GM23338 (cell line): ENCODE measurements at regions not wholly inside any gene's neighbourhood (a gene's known extent, or its start where the extent isn't known, plus 50 kb on each side); places are given as distances from the start of the nearest gene placed in this dataset.

Experiments used
- ATAC-seq: fragments of 200-7000 bp; cut with Tn5 transposase; 3 replicates; pipeline ENCODE4 v1.9.1; 2020
- DNase-seq: peaks from one replicate; pipeline ENCODE4 v3.0.0-alpha.2; 2015; ENCODE audit warnings: low spot score
- H2AFZ ChIP-seq: fragments of 200-600 bp; sonication (generic); 2 replicates; pipeline ENCODE4 v1.8.0; 2016; ENCODE audit warnings: antibody characterized with exemption, mild to moderate bottlenecking, moderate library complexity
- H3F3A ChIP-seq: fragments of 200-600 bp; sonication (generic); replicated peaks from 2 replicates; pipeline ENCODE4 v1.8.0; 2017; ENCODE audit warnings: antibody characterized with exemption, mixed run types, low read depth
- H3K27ac ChIP-seq: fragments of 200-600 bp; sonication (generic); 2 replicates; pipeline ENCODE4 v1.6.1; 2016; ENCODE audit warnings: low read depth
- H3K27me3 ChIP-seq: fragments of 200-600 bp; sonication (generic); 2 replicates; pipeline ENCODE4 v1.8.0; 2016; ENCODE audit warnings: mild to moderate bottlenecking, mixed run types, moderate library complexity; ENCODE audit not compliant: insufficient read depth
- H3K36me3 ChIP-seq: fragments of 200-600 bp; sonication (generic); 2 replicates; pipeline ENCODE4 v1.8.0; 2016; ENCODE audit warnings: mild to moderate bottlenecking; ENCODE audit not compliant: insufficient read depth
- H3K4me1 ChIP-seq: fragments of 200-600 bp; sonication (generic); 2 replicates; pipeline ENCODE4 v1.8.0; 2016; ENCODE audit warnings: mild to moderate bottlenecking, moderate library complexity; ENCODE audit not compliant: insufficient read depth
- H3K4me2 ChIP-seq: fragments of 200-600 bp; sonication (generic); 2 replicates; pipeline ENCODE4 v1.7.1; 2017; ENCODE audit warnings: mixed run types
- H3K4me3 ChIP-seq: fragments of 200-600 bp; sonication (generic); 2 replicates; pipeline ENCODE4 v1.6.1; 2016; ENCODE audit warnings: mixed run types
- H3K79me2 ChIP-seq: fragments of 200-600 bp; sonication (generic); replicated peaks from 2 replicates; pipeline ENCODE4 v1.8.0; 2017; ENCODE audit warnings: mild to moderate bottlenecking; ENCODE audit not compliant: insufficient read depth
- H3K9me2 ChIP-seq: fragments of 200-600 bp; sonication (generic); 2 replicates; pipeline ENCODE4 v1.8.0; 2017; ENCODE audit not compliant: insufficient read depth
- H4K20me1 ChIP-seq: fragments of 200-600 bp; sonication (generic); replicated peaks from 2 replicates; pipeline ENCODE4 v1.8.0; 2017; ENCODE audit warnings: mild to moderate bottlenecking; ENCODE audit not compliant: insufficient read depth
- H3K27ac Mint-ChIP-seq: 2 replicates; pipeline ENCODE4 v1.8.0; 2020; ENCODE audit warnings: inconsistent platforms, mild to moderate bottlenecking, moderate library complexity, mixed read lengths
- H3K27me3 Mint-ChIP-seq: 3 replicates; pipeline ENCODE4 v1.8.0; 2022; ENCODE audit warnings: low read depth, mild to moderate bottlenecking, moderate library complexity, mixed read lengths, inconsistent platforms; ENCODE audit not compliant: insufficient read depth, poor library complexity
- H3K36me3 Mint-ChIP-seq: 3 replicates; pipeline ENCODE4 v1.8.0; 2021; ENCODE audit warnings: low read depth, mild to moderate bottlenecking, inconsistent platforms, moderate library complexity, mixed read lengths
- H3K4me1 Mint-ChIP-seq: 3 replicates; pipeline ENCODE4 v1.8.0; 2020; ENCODE audit warnings: mild to moderate bottlenecking, inconsistent platforms, mixed read lengths
- H3K4me3 Mint-ChIP-seq: 3 replicates; pipeline ENCODE4 v1.8.0; 2021; ENCODE audit warnings: moderate library complexity, mild to moderate bottlenecking, inconsistent platforms, mixed read lengths
- H3K9me3 Mint-ChIP-seq: 3 replicates; pipeline ENCODE4 v1.8.0; 2020; ENCODE audit warnings: moderate library complexity, mild to moderate bottlenecking, inconsistent platforms, mixed read lengths
- CREB1 ChIP-seq: fragments of 250-450 bp; sonication (Bioruptor Pico); IDR thresholded peaks from 2 replicates; pipeline ENCODE4 v1.5.0; 2020; ENCODE audit warnings: low read depth, mild to moderate bottlenecking, moderate library complexity
- CTCF ChIP-seq, 2 experiments: fragments of 200-600 bp in 1 of 2; sonication (generic) in 1 of 2; conservative IDR thresholded peaks; 2 replicates each; pipeline versions ENCODE4 v1.5.1 to v1.6.1; 2016 to 2017; ENCODE audit warnings: antibody characterized with exemption in 2 of 2, low read depth in 2 of 2, mild to moderate bottlenecking in 2 of 2, moderate library complexity in 1 of 2
- EZH2phosphoT487 ChIP-seq: fragments of 200-600 bp; sonication (generic); IDR thresholded peaks from one replicate; pipeline ENCODE4 v1.8.1; 2018; ENCODE audit warnings: antibody characterized with exemption; ENCODE audit not compliant: unreplicated experiment
- JUNB ChIP-seq: IDR thresholded peaks from one replicate; pipeline ENCODE4 v1.6.1; 2016; ENCODE audit warnings: antibody characterized with exemption; ENCODE audit not compliant: unreplicated experiment
- NANOG ChIP-seq: IDR thresholded peaks from 2 replicates; pipeline ENCODE4 v1.6.1; 2016; ENCODE audit warnings: antibody characterized with exemption, borderline replicate concordance
- REST ChIP-seq: IDR thresholded peaks from one replicate; pipeline ENCODE4 v1.6.1; 2018; ENCODE audit warnings: antibody characterized with exemption; ENCODE audit not compliant: unreplicated experiment
- STAT1 ChIP-seq: IDR thresholded peaks from one replicate; pipeline ENCODE4 v1.6.1; 2016; ENCODE audit warnings: antibody characterized with exemption; ENCODE audit not compliant: unreplicated experiment
- ZNF114 ChIP-seq: fragments of 250-450 bp; sonication (Bioruptor Pico); IDR thresholded peaks from 2 replicates; pipeline ENCODE4 v1.5.0; 2020; ENCODE audit warnings: mild to moderate bottlenecking, moderate library complexity
- ZNF331 ChIP-seq: fragments of 250-450 bp; sonication (Bioruptor Pico); IDR thresholded peaks from 2 replicates; pipeline ENCODE4 v1.5.0; 2020; ENCODE audit warnings: low read depth, mild to moderate bottlenecking, moderate library complexity
- TF ChIP-seq, protein P1 (sequence below): IDR thresholded peaks from 2 replicates; pipeline ENCODE4 v1.6.1; 2016; ENCODE audit warnings: antibody characterized with exemption
- TF ChIP-seq, protein P2 (sequence below): fragments of 250-450 bp; sonication (Bioruptor Pico); IDR thresholded peaks from 2 replicates; pipeline ENCODE4 v1.5.0; 2020; ENCODE audit warnings: mild to moderate bottlenecking, moderate library complexity

DNA sequence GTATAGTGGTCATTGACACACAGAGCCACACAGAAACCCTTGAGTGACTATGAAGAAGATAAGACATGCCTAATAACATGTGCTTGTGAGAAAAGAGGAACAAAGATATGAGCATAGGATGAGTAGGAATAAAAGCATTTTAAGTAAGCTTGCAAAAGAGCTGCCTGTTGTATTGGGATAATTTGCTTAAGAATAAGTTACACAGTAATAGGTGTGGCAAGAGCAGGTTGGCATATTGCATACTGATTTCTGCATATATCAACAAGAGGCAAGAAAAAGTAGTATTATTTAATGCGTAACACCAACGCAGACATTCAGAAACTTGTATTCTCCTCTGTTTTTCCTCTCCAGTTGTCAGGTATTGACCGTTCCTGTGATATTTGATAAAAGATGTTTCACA is 111.5 kb upstream of the UGT8 start (continued):
- TF ChIP-seq CTCF (conservative IDR thresholded peaks at IDR 0.05; ENCODE audit: low read depth in 2 of 2) (no peak), CREB1 (CRISPR knock-in tag) (no peak), ZNF331 (CRISPR knock-in tag) (no peak), REST (no peak)

DNA sequence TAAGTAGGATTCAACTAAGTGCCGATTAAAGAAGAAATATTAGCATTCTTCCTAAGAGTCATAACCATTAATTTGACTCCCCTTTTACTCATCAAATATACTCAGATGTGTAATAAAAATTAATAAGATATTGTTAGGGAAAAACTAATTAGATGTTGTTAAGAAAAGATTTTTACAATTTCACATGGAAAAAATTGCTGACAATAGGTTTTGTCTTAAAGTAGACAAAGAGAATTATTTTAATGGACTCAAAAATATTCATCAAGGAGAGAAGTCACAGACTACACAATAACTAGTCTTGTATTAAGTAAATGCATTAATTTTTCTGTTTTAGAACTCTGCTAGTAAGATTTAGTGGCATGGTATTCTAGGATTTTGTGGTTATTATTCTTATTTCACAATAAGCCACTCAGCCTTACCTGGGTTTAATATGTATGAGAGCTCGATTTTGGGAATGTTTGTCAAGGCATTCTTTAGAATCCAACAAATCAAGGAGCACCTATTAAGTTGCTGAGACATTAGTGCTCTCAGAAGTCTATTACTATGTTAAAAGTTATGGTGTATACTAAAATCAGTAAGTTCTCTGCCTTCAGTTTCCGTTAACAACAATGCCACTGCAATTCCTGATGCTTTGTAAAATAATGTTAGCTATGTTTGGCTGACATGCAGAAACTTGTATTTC is 110.2 kb upstream of the UGT8 start:
- no peak for ATAC-seq
- H3K4me1 ChIP-seq: peaks cover 24% of the 10 kb centered on the region
- H3K27ac ChIP-seq: no peak overlapping the region
- no peaks in the 10 kb centered on the region for H3K36me3 ChIP-seq
- no peak overlapping the region for H3K4me3 ChIP-seq
- peaks cover 3% of the 10 kb centered on the region for H3F3A ChIP-seq
- Mint-ChIP-seq H3K4me1 (peaks cover 26% of the 10 kb centered on the region), H3K4me3 (no peak overlapping the region), H3K9me3 (peaks cover 22% of the 10 kb centered on the region), H3K36me3 (peaks cover 42% of the 10 kb centered on the region), H3K27me3 (no peaks in the 10 kb centered on the region), H3K27ac (no peak overlapping the region)
- H3K27me3 ChIP-seq: no peaks in the 10 kb centered on the region
- no peaks in the 10 kb centered on the region for H3K9me2 ChIP-seq
- H4K20me1 ChIP-seq: no peaks in the 10 kb centered on the region
- no peak overlapping the region for H2AFZ ChIP-seq
- peaks cover 34% of the 10 kb centered on the region for H3K79me2 ChIP-seq
- no peak overlapping the region for H3K4me2 ChIP-seq
- no peak for DNase-seq
- no peak for TF ChIP-seq EZH2phosphoT487
- no peak for TF ChIP-seq STAT1
- no peak for TF ChIP-seq ZNF114 (CRISPR knock-in tag)
- TF ChIP-seq, protein P1, sequence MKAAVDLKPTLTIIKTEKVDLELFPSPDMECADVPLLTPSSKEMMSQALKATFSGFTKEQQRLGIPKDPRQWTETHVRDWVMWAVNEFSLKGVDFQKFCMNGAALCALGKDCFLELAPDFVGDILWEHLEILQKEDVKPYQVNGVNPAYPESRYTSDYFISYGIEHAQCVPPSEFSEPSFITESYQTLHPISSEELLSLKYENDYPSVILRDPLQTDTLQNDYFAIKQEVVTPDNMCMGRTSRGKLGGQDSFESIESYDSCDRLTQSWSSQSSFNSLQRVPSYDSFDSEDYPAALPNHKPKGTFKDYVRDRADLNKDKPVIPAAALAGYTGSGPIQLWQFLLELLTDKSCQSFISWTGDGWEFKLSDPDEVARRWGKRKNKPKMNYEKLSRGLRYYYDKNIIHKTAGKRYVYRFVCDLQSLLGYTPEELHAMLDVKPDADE: no peak
- TF ChIP-seq, protein P2, sequence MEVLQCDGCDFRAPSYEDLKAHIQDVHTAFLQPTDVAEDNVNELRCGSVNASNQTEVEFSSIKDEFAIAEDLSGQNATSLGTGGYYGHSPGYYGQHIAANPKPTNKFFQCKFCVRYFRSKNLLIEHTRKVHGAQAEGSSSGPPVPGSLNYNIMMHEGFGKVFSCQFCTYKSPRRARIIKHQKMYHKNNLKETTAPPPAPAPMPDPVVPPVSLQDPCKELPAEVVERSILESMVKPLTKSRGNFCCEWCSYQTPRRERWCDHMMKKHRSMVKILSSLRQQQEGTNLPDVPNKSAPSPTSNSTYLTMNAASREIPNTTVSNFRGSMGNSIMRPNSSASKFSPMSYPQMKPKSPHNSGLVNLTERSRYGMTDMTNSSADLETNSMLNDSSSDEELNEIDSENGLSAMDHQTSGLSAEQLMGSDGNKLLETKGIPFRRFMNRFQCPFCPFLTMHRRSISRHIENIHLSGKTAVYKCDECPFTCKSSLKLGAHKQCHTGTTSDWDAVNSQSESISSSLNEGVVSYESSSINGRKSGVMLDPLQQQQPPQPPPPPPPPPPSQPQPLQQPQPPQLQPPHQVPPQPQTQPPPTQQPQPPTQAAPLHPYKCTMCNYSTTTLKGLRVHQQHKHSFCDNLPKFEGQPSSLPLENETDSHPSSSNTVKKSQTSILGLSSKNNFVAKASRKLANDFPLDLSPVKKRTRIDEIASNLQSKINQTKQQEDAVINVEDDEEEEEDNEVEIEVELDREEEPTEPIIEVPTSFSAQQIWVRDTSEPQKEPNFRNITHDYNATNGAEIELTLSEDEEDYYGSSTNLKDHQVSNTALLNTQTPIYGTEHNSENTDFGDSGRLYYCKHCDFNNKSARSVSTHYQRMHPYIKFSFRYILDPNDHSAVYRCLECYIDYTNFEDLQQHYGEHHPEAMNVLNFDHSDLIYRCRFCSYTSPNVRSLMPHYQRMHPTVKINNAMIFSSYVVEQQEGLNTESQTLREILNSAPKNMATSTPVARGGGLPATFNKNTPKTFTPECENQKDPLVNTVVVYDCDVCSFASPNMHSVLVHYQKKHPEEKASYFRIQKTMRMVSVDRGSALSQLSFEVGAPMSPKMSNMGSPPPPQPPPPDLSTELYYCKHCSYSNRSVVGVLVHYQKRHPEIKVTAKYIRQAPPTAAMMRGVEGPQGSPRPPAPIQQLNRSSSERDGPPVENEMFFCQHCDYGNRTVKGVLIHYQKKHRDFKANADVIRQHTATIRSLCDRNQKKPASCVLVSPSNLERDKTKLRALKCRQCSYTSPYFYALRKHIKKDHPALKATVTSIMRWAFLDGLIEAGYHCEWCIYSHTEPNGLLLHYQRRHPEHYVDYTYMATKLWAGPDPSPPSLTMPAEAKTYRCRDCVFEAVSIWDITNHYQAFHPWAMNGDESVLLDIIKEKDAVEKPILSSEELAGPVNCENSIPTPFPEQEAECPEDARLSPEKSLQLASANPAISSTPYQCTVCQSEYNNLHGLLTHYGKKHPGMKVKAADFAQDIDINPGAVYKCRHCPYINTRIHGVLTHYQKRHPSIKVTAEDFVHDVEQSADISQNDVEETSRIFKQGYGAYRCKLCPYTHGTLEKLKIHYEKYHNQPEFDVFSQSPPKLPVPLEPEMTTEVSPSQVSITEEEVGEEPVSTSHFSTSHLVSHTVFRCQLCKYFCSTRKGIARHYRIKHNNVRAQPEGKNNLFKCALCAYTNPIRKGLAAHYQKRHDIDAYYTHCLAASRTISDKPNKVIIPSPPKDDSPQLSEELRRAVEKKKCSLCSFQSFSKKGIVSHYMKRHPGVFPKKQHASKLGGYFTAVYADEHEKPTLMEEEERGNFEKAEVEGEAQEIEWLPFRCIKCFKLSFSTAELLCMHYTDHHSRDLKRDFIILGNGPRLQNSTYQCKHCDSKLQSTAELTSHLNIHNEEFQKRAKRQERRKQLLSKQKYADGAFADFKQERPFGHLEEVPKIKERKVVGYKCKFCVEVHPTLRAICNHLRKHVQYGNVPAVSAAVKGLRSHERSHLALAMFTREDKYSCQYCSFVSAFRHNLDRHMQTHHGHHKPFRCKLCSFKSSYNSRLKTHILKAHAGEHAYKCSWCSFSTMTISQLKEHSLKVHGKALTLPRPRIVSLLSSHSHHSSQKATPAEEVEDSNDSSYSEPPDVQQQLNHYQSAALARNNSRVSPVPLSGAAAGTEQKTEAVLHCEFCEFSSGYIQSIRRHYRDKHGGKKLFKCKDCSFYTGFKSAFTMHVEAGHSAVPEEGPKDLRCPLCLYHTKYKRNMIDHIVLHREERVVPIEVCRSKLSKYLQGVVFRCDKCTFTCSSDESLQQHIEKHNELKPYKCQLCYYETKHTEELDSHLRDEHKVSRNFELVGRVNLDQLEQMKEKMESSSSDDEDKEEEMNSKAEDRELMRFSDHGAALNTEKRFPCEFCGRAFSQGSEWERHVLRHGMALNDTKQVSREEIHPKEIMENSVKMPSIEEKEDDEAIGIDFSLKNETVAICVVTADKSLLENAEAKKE (CRISPR knock-in tag): no peak
- no peak for TF ChIP-seq NANOG
- TF ChIP-seq CREB1 (CRISPR knock-in tag): no peak
- TF ChIP-seq JUNB: no peak
